ENCODE measurements at regions not wholly inside any gene's neighbourhood (a gene's known extent, or its start where the extent isn't known, plus 50 kb on each side); places are given as distances from the start of the nearest gene placed in this dataset.

DNA sequence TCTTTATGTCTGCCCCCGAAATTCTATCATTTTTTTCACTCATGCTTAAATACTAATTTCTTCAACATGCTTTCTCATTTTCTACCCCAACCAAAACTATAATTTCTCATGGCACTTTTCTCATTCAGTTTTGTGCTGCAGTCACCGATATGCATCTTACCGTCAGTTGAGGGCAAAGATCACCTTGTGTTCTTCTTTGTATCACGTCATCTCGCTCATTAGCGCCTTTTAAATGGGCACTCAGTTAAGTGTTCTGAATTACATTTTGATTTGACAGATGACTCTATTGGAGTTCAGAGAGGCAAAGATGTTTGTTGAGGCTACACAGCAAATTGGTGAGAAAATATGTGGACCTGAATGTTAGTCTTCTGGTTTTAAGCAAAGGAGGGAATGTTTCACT, 211.7 kb upstream of the GLRA1 start:
- no peak for TF ChIP-seq POLR2A (IDR thresholded peaks at IDR 0.05)
- intact Hi-C loops (cut with DNase I) = no loop called here
- no peaks in the 10 kb centered on the region for H3K36me3 ChIP-seq
- DNase-seq = no peak
- H3K9me3 ChIP-seq = no peaks in the 10 kb centered on the region
- H3K4me3 ChIP-seq = no peak overlapping the region
- H3K4me1 ChIP-seq = no peaks in the 10 kb centered on the region
- H3K27ac ChIP-seq = no peak overlapping the region
- H3K27me3 ChIP-seq = no peaks in the 10 kb centered on the region
- 80 to 87% methylated on average over 6 of the region's 6 CpGs for WGBS, 2 donors

DNA sequence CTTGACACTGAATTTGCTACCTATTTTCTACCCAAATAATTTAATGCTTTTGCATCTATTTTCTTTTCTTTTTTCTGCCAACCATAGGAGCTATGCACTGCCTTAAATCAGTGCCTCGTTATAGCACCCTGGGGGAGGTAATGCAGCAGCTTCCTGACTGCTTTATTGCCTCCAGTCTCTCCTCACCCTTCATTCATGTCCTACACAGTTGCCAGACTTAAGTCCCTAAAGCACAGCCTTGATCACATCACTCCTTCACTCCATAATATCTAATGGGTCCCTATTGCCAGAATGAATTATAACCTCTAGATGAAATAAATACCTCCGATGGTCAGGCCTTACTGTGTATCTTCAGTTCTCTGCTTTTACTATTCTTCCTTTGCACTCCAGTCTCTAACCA, 211.2 kb upstream of the GLRA1 start:
- Histone ChIP-seq H3K27me3 (no peaks in the 10 kb centered on the region), H3K4me1 (no peaks in the 10 kb centered on the region), H3K36me3 (no peaks in the 10 kb centered on the region), H3K4me3 (no peak overlapping the region), H3K27ac (no peak overlapping the region), H3K9me3 (no peaks in the 10 kb centered on the region)
- intact Hi-C loops (cut with DNase I) = no loop called here
- WGBS, 2 donors = 61 to 69% methylated on average over 2 of the region's 2 CpGs
- no peak for DNase-seq
- TF ChIP-seq, protein P1, sequence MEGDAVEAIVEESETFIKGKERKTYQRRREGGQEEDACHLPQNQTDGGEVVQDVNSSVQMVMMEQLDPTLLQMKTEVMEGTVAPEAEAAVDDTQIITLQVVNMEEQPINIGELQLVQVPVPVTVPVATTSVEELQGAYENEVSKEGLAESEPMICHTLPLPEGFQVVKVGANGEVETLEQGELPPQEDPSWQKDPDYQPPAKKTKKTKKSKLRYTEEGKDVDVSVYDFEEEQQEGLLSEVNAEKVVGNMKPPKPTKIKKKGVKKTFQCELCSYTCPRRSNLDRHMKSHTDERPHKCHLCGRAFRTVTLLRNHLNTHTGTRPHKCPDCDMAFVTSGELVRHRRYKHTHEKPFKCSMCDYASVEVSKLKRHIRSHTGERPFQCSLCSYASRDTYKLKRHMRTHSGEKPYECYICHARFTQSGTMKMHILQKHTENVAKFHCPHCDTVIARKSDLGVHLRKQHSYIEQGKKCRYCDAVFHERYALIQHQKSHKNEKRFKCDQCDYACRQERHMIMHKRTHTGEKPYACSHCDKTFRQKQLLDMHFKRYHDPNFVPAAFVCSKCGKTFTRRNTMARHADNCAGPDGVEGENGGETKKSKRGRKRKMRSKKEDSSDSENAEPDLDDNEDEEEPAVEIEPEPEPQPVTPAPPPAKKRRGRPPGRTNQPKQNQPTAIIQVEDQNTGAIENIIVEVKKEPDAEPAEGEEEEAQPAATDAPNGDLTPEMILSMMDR (IDR thresholded peaks at IDR 0.05) = no peak
- TF ChIP-seq POLR2A (IDR thresholded peaks at IDR 0.05) = no peak

DNA sequence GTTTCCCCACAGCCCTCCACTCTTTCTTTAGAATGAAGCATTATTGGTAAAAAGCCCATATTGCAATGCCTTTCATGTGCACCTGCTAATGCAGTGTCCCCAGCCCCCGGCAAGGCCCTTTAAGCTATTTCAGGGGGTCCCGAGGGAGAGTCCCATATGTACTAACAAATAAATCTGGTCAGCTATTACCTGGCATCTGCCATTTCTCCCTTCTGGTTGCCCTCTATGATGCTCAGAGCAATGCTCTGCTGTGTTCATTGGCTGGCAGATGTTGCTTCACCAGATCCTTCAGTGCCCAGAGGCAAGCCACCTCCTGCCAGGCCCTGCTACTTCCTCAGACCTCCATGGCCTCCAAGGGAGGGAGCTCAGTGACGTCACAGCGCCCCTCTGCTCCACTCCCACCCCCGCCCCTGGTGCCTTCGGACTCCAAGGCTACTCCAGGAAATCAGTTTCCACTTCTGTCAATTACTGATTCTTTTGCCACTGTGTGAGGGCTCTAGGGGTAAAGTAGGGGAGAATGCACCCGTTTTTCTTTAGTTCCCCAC, 201.1 kb upstream of the GLRA1 start:
- DNase-seq = no peak
- H3K4me1 ChIP-seq = no peaks in the 10 kb centered on the region
- no peaks in the 10 kb centered on the region for H3K36me3 ChIP-seq
- intact Hi-C loops (cut with DNase I) = no loop called here
- H3K4me3 ChIP-seq = no peak overlapping the region
- no peak overlapping the region for H3K27ac ChIP-seq
- 25 to 43% methylated on average over 1 to 5 of the region's 7 CpGs for WGBS, 2 donors
- H3K27me3 ChIP-seq = no peaks in the 10 kb centered on the region
- TF ChIP-seq POLR2A (IDR thresholded peaks at IDR 0.05) = no peak
- TF ChIP-seq, protein P1 (IDR thresholded peaks at IDR 0.05) = no peak
- no peaks in the 10 kb centered on the region for H3K9me3 ChIP-seq

DNA sequence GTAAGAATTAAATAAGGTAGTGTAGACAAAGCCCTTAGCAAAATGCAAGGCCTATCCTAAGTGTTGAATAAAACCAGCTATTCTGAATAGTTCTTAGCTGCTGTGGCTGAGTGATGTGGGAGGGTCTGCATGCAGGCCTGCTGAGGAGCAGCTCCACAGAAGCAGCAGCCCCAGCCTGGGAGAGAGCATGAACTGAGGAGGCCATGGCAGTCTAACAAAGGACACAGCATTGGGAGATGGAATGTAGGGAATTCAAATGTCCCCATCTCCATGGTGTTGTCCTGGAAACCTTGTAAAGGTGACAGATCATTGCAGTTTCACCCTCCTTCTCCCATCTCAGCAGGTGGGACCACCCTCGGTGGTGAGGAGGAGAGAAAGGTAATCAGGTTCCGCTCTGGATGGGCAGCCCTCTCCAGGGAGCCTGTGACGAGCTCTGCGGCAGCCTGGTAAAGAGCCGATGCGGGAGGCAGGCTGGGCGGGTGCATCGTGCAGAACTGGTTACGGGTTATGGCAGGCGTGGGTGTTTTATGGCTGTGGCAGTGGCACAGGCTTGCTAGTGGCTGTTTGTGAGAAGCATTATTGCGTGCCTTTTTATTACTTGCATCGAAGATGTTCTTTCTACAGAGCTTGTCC, 199.9 kb upstream of the GLRA1 start:
- no peak for DNase-seq
- intact Hi-C loops (cut with DNase I) = no loop called here
- H3K4me1 ChIP-seq = no peaks in the 10 kb centered on the region
- no peaks in the 10 kb centered on the region for H3K36me3 ChIP-seq
- H3K9me3 ChIP-seq = no peaks in the 10 kb centered on the region
- no peak overlapping the region for H3K27ac ChIP-seq
- H3K27me3 ChIP-seq = no peaks in the 10 kb centered on the region
- 69 to 79% methylated on average over 10 to 12 of the region's 12 CpGs for WGBS, 2 donors
- no peak overlapping the region for H3K4me3 ChIP-seq
- TF ChIP-seq, protein P1 (IDR thresholded peaks at IDR 0.05) = no peak
- TF ChIP-seq POLR2A (IDR thresholded peaks at IDR 0.05) = no peak

DNA sequence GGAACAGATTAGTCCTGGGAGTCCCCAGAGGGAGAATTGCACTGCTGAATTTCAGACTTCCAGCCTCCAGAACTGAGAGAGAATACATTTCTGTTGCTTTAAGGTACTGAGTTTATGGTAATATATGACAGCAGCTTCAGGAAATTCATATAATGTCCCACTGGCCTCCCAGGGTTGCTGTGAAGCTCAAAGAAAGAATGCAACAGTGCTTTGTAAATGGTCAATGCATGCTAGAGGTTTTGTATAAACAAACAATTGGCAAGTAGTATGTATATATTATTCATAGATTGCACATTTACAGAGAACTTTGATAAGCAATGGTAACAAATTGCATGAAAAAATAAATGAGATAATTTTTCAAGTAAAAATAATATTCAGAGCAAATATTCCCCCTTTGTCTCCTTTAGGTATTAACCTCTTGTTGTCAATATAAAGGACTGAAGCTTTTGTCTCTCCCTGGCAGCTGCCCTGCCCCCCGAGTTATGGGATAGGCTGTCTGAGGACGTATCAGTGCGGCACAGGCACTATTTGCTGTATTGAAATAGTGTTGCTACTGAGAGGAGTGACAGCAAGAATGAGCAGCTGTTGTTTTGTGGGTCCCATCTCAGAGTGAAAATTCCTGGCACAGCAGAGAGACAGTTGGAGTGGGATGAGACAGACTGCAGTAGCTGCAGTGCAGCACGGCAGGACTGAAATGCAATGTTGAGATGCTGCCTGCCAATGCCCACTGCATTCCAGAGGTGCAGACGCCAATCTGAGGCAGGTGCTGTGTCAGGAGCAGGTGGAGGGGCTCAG, 194.2 kb upstream of the GLRA1 start:
- Histone ChIP-seq H3K4me1 (no peaks in the 10 kb centered on the region), H3K36me3 (no peaks in the 10 kb centered on the region), H3K27ac (no peak overlapping the region), H3K4me3 (no peak overlapping the region), H3K27me3 (no peaks in the 10 kb centered on the region), H3K9me3 (no peaks in the 10 kb centered on the region)
- TF ChIP-seq, protein P1 (IDR thresholded peaks at IDR 0.05) = no peak
- TF ChIP-seq POLR2A (IDR thresholded peaks at IDR 0.05) = no peak
- no peak for DNase-seq
- intact Hi-C loops (cut with DNase I) = no loop called here
- WGBS, 2 donors = 33 to 67% methylated on average over 5 of the region's 5 CpGs

Data from esophagus squamous epithelium (tissue), 5 donors.